ENCODE measurements at regions not wholly inside any gene's neighbourhood (a gene's known extent, or its start where the extent isn't known, plus 50 kb on each side); places are given as distances from the start of the nearest gene placed in this dataset.

- Histone ChIP-seq H3K9me3 (peaks cover 0 to 6% (median 0%) of the 10 kb centered on the region in 8 donors), H3K27me3 (replicated peaks in 1 of 7) (peaks cover 0 to 9% (median 0%) of the 10 kb centered on the region in 7 donors), H3K4me1 (no peaks in the 10 kb centered on the region), H3K27ac (no peak overlapping the region), H3K4me3 (no peak overlapping the region), H3K36me3 (no peaks in the 10 kb centered on the region)
- intact Hi-C loops (cut with DNase I; ENCODE audit: low total_unique reads), result no loop called here
- no peak for TF ChIP-seq CTCF (IDR thresholded peaks at IDR 0.05 in 8 of 11, conservative IDR thresholded peaks at IDR 0.05 in 3 of 11)
- TF ChIP-seq POLR2AphosphoS5 (IDR thresholded peaks at IDR 0.05), result no peak
- no peak for TF ChIP-seq POLR2A (IDR thresholded peaks at IDR 0.05)
- DNase-seq, result no peak
Observed at GRCh38 chr10:44809647-44810046, 101.5 kb upstream of the TMEM72 start.

- H3K4me3 ChIP-seq, result no peak overlapping the region
- TF ChIP-seq POLR2AphosphoS5 (IDR thresholded peaks at IDR 0.05) (no peak), POLR2A (IDR thresholded peaks at IDR 0.05) (no peak), CTCF (IDR thresholded peaks at IDR 0.05 in 8 of 11, conservative IDR thresholded peaks at IDR 0.05 in 3 of 11) (no peak)
- no peaks in the 10 kb centered on the region for H3K27me3 ChIP-seq (replicated peaks in 1 of 7)
- peaks cover 0 to 6% (median 0%) of the 10 kb centered on the region in 8 donors for H3K9me3 ChIP-seq
- H3K36me3 ChIP-seq, result no peaks in the 10 kb centered on the region
- H3K27ac ChIP-seq, result no peak overlapping the region
- H3K4me1 ChIP-seq, result no peaks in the 10 kb centered on the region
- no peak for DNase-seq
- intact Hi-C loops (cut with DNase I; ENCODE audit: low total_unique reads), result no loop called here
- WGBS, 5 donors, result 33 to 54% (median 43%) methylated on average over 3 of the region's 3 CpGs
Observed at GRCh38 chr10:44811072-44811471, 100.1 kb upstream of the TMEM72 start.

- Histone ChIP-seq H3K4me1 (no peaks in the 10 kb centered on the region), H3K4me3 (no peak overlapping the region), H3K27me3 (replicated peaks in 1 of 7) (no peaks in the 10 kb centered on the region), H3K9me3 (peaks cover 0 to 6% (median 0%) of the 10 kb centered on the region in 8 donors), H3K27ac (no peak overlapping the region), H3K36me3 (no peaks in the 10 kb centered on the region)
- intact Hi-C loops (cut with DNase I; ENCODE audit: low total_unique reads), result no loop called here
- TF ChIP-seq CTCF (IDR thresholded peaks at IDR 0.05 in 8 of 11, conservative IDR thresholded peaks at IDR 0.05 in 3 of 11), result no peak
- WGBS, 5 donors, result 79 to 90% (median 89%) methylated on average over 3 of the region's 3 CpGs
- DNase-seq, result no peak
Observed at GRCh38 chr10:44813201-44813600, 97.9 kb upstream of the TMEM72 start.

GRCh38 chr10:44814929-44815328 lies 96.2 kb upstream of the TMEM72 start:
- intact Hi-C loops (cut with DNase I; ENCODE audit: low total_unique reads), result no loop called here
- H3K36me3 ChIP-seq, result no peaks in the 10 kb centered on the region
- no peak overlapping the region for H3K27ac ChIP-seq
- no peak for DNase-seq
- no peaks in the 10 kb centered on the region for H3K27me3 ChIP-seq (replicated peaks in 1 of 7)
- no peaks in the 10 kb centered on the region for H3K4me1 ChIP-seq
- H3K4me3 ChIP-seq, result no peak overlapping the region
- WGBS, 5 donors, result 78 to 94% (median 87%) methylated on average over 2 of the region's 2 CpGs
- no peak for TF ChIP-seq POLR2AphosphoS5 (IDR thresholded peaks at IDR 0.05)
- TF ChIP-seq POLR2A (IDR thresholded peaks at IDR 0.05), result no peak
- TF ChIP-seq CTCF (IDR thresholded peaks at IDR 0.05 in 8 of 11, conservative IDR thresholded peaks at IDR 0.05 in 3 of 11), result no peak
- peaks cover 0 to 6% (median 0%) of the 10 kb centered on the region in 8 donors for H3K9me3 ChIP-seq

Data from spleen (tissue), 11 donors.